HepG2 (cell line): ENCODE measurements at regions not wholly inside any gene's neighbourhood (a gene's known extent, or its start where the extent isn't known, plus 50 kb on each side); places are given as distances from the start of the nearest gene placed in this dataset.

Source experiments
- ATF3 ChIP-seq: sonication (generic); formaldehyde crosslinking; IDR thresholded peaks from 2 replicates; pipeline ENCODE4 v1.4.0; 2020; ENCODE audit warnings: missing genetic modification reagents
- FOXA1 ChIP-seq, 2 experiments: fragments of 450-650 bp in 1 of 2; sonication (generic) in 1 of 2; formaldehyde crosslinking in 1 of 2; IDR thresholded peaks; 2 replicates each; pipeline versions ENCODE4 v1.4.0 to v1.6.1; 2016 to 2020; ENCODE audit warnings: missing genetic modification reagents in 1 of 2
- FOXO4 ChIP-seq: sonication (generic); formaldehyde crosslinking; conservative IDR thresholded peaks from 2 replicates; pipeline ENCODE4 v1.8.1; 2023; ENCODE audit warnings: missing genetic modification reagents
- PBX3 ChIP-seq: sonication (generic); formaldehyde crosslinking; IDR thresholded peaks from 2 replicates; pipeline ENCODE4 v1.8.1; 2023; ENCODE audit warnings: missing genetic modification reagents, inconsistent platforms, borderline replicate concordance
- RARG ChIP-seq: sonication (generic); formaldehyde crosslinking; IDR thresholded peaks from 2 replicates; pipeline ENCODE4 v1.4.0; 2020; ENCODE audit warnings: low read depth, mild to moderate bottlenecking, missing genetic modification reagents
- SIX1 ChIP-seq: sonication (generic); formaldehyde crosslinking; IDR thresholded peaks from 2 replicates; pipeline ENCODE4 v1.4.0; 2020; ENCODE audit warnings: missing genetic modification reagents, borderline replicate concordance
- SYNCRIP ChIP-seq: fragments of 200-400 bp; formaldehyde crosslinking; IDR thresholded peaks from 2 replicates; pipeline ENCODE4 v1.6.1; 2018; ENCODE audit warnings: mild to moderate bottlenecking, low read depth, low read length; ENCODE audit not compliant: insufficient read depth
- U2AF2 ChIP-seq: fragments of 200-400 bp; formaldehyde crosslinking; IDR thresholded peaks from 2 replicates; pipeline ENCODE4 v1.6.1; 2017; ENCODE audit warnings: low read depth, mild to moderate bottlenecking, low read length
- ZFP62 ChIP-seq: sonication (generic); formaldehyde crosslinking; IDR thresholded peaks from 2 replicates; pipeline ENCODE4 v1.4.0; 2020; ENCODE audit warnings: missing genetic modification reagents
- ZNF180 ChIP-seq: sonication (generic); formaldehyde crosslinking; IDR thresholded peaks from 2 replicates; pipeline ENCODE4 v1.4.0; 2020; ENCODE audit warnings: low read depth, missing genetic modification reagents, borderline replicate concordance
- ZNF530 ChIP-seq: sonication (generic); formaldehyde crosslinking; IDR thresholded peaks from 2 replicates; pipeline ENCODE4 v1.5.0; 2020; ENCODE audit warnings: low read depth, mild to moderate bottlenecking, missing genetic modification reagents
- ZNF792 ChIP-seq: IDR thresholded peaks from 2 replicates; pipeline ENCODE4 v1.6.1; 2016

- TF ChIP-seq SIX1 (CRISPR knock-in tag) (no peak), FOXO4 (no peak), ZNF792 (CRISPR knock-in tag) (no peak), ZNF180 (CRISPR knock-in tag) (no peak), ATF3 (CRISPR knock-in tag) (no peak), RARG (CRISPR knock-in tag) (no peak), FOXA1 (IDR thresholded peaks at IDR 0.05) (no peak), FOXA1 (CRISPR knock-in tag; IDR thresholded peaks at IDR 0.05) (no peak), ZFP62 (CRISPR knock-in tag) (no peak), PBX3 (CRISPR knock-in tag) (no peak), ZNF530 (no peak), U2AF2 (no peak), SYNCRIP (no peak)
- TF ChIP-seq, all 625 proteins: peak for 0
Observed at GRCh38 chr4:124060261-124060918, 652.1 kb downstream of the ANKRD50 start (continued).
